ENCODE measurements at regions not wholly inside any gene's neighbourhood (a gene's known extent, or its start where the extent isn't known, plus 50 kb on each side); places are given as distances from the start of the nearest gene placed in this dataset.

- no peak overlapping the region for H3K4me3 ChIP-seq (ENCODE audit: low read length in 3 of 3)
- FAIRE-seq = no peak
- TF ChIP-seq CTCF (IDR thresholded peaks at IDR 0.05; ENCODE audit: borderline replicate concordance, extremely low read depth, insufficient read depth) = no peak
- intact Hi-C loops (cut with DNase I) = no loop called here
- no peak overlapping the region for H3K27ac ChIP-seq (ENCODE audit: low read depth in 2 of 2, low read length in 2 of 2)
- DNase-seq = no peak
- no peaks in the 10 kb centered on the region for H3K36me3 ChIP-seq (ENCODE audit: control insufficient read depth in 2 of 3, insufficient read depth in 3 of 3, low read length in 3 of 3)
- H3K9ac ChIP-seq (ENCODE audit: low read length in 3 of 3) = no peak overlapping the region
- H3K9me3 ChIP-seq (ENCODE audit: control insufficient read depth in 2 of 3, insufficient read depth in 1 of 3, low read length in 3 of 3) = no peaks in the 10 kb centered on the region
- no peaks in the 10 kb centered on the region for H3K4me1 ChIP-seq (ENCODE audit: control insufficient read depth in 2 of 3, insufficient read depth in 2 of 3, low read depth in 1 of 3, low read length in 3 of 3)
- no peaks in the 10 kb centered on the region for H3K27me3 ChIP-seq (ENCODE audit: control insufficient read depth, insufficient read depth, low read length)
Observed at GRCh38 chrX:8242431-8243020, 71.5 kb upstream of the VCX2 start.

- Histone ChIP-seq H3K9ac (ENCODE audit: low read length in 3 of 3) (no peak overlapping the region), H3K27me3 (ENCODE audit: control insufficient read depth, insufficient read depth, low read length) (no peaks in the 10 kb centered on the region), H3K4me1 (ENCODE audit: control insufficient read depth in 2 of 3, insufficient read depth in 2 of 3, low read depth in 1 of 3, low read length in 3 of 3) (no peaks in the 10 kb centered on the region), H3K9me3 (ENCODE audit: control insufficient read depth in 2 of 3, insufficient read depth in 1 of 3, low read length in 3 of 3) (no peaks in the 10 kb centered on the region), H3K27ac (ENCODE audit: low read depth in 2 of 2, low read length in 2 of 2) (no peak overlapping the region), H3K4me3 (ENCODE audit: low read length in 3 of 3) (no peak overlapping the region), H3K36me3 (ENCODE audit: control insufficient read depth in 2 of 3, insufficient read depth in 3 of 3, low read length in 3 of 3) (no peaks in the 10 kb centered on the region)
- no peak for DNase-seq
- FAIRE-seq = no peak
- intact Hi-C loops (cut with DNase I) = no loop called here
- no peak for TF ChIP-seq CTCF (IDR thresholded peaks at IDR 0.05; ENCODE audit: borderline replicate concordance, extremely low read depth, insufficient read depth)
Observed at GRCh38 chrX:8244301-8244700, 73.2 kb upstream of the VCX2 start.

GRCh38 chrX:8245411-8245810, 74.3 kb upstream of the VCX2 start:
- no peak overlapping the region for H3K27ac ChIP-seq (ENCODE audit: low read depth in 2 of 2, low read length in 2 of 2)
- intact Hi-C loops (cut with DNase I) = no loop called here
- no peaks in the 10 kb centered on the region for H3K4me1 ChIP-seq (ENCODE audit: control insufficient read depth in 2 of 3, insufficient read depth in 2 of 3, low read depth in 1 of 3, low read length in 3 of 3)
- DNase-seq = peak in 2 of 5 donors; percentile 14 to 20
- H3K36me3 ChIP-seq (ENCODE audit: control insufficient read depth in 2 of 3, insufficient read depth in 3 of 3, low read length in 3 of 3) = no peaks in the 10 kb centered on the region
- H3K27me3 ChIP-seq (ENCODE audit: control insufficient read depth, insufficient read depth, low read length) = no peaks in the 10 kb centered on the region
- H3K4me3 ChIP-seq (ENCODE audit: low read length in 3 of 3) = no peak overlapping the region
- no peak for FAIRE-seq
- H3K9me3 ChIP-seq (ENCODE audit: control insufficient read depth in 2 of 3, insufficient read depth in 1 of 3, low read length in 3 of 3) = no peaks in the 10 kb centered on the region
- H3K9ac ChIP-seq (ENCODE audit: low read length in 3 of 3) = no peak overlapping the region
- TF ChIP-seq CTCF (IDR thresholded peaks at IDR 0.05; ENCODE audit: borderline replicate concordance, extremely low read depth, insufficient read depth) = no peak

GRCh38 chrX:8253096-8253495, 82.0 kb upstream of the VCX2 start:
- no peaks in the 10 kb centered on the region for H3K36me3 ChIP-seq (ENCODE audit: control insufficient read depth in 2 of 3, insufficient read depth in 3 of 3, low read length in 3 of 3)
- no peak overlapping the region for H3K27ac ChIP-seq (ENCODE audit: low read depth in 2 of 2, low read length in 2 of 2)
- intact Hi-C loops (cut with DNase I) = no loop called here
- H3K9me3 ChIP-seq (ENCODE audit: control insufficient read depth in 2 of 3, insufficient read depth in 1 of 3, low read length in 3 of 3) = no peaks in the 10 kb centered on the region
- DNase-seq (no peak), FAIRE-seq (no peak)
- no peak for TF ChIP-seq CTCF (IDR thresholded peaks at IDR 0.05; ENCODE audit: borderline replicate concordance, extremely low read depth, insufficient read depth)
- no peak overlapping the region for H3K4me3 ChIP-seq (ENCODE audit: low read length in 3 of 3)
- no peaks in the 10 kb centered on the region for H3K27me3 ChIP-seq (ENCODE audit: control insufficient read depth, insufficient read depth, low read length)
- H3K4me1 ChIP-seq (ENCODE audit: control insufficient read depth in 2 of 3, insufficient read depth in 2 of 3, low read depth in 1 of 3, low read length in 3 of 3) = no peaks in the 10 kb centered on the region
- no peak overlapping the region for H3K9ac ChIP-seq (ENCODE audit: low read length in 3 of 3)
